Stomach (tissue), 8 donors: ENCODE measurements at regions not wholly inside any gene's neighbourhood (a gene's known extent, or its start where the extent isn't known, plus 50 kb on each side); places are given as distances from the start of the nearest gene placed in this dataset.

ENCODE experiments used
- DNase-seq, 2 donors: peaks; one replicate each; pipeline versions ENCODE4 v3.0.0 to v3.0.0-alpha.2; 2013 to 2019
- H3K27ac ChIP-seq, 5 donors: fragments of 200-600 bp in 4 of 5; sonication (generic) in 4 of 5; one replicate each; pipeline ENCODE4 v1.5.1; 2013 to 2019; ENCODE audit warnings: mild to moderate bottlenecking in 1 of 5, moderate library complexity in 1 of 5
- H3K27me3 ChIP-seq, 3 donors: fragments of 200-600 bp; sonication (generic); one replicate each; pipeline ENCODE4 v1.5.1; 2017 to 2019; ENCODE audit warnings: mixed run types in 1 of 3
- H3K36me3 ChIP-seq, 4 donors: fragments of 200-600 bp; sonication (generic); 1 replicate in 3 of 4; 2 replicates in 1 of 4; pipeline ENCODE4 v1.5.1; 2016 to 2019
- H3K4me1 ChIP-seq, 4 donors: fragments of 200-600 bp; sonication (generic); one replicate each; pipeline ENCODE4 v1.5.1; 2016 to 2019
- H3K4me3 ChIP-seq, 4 donors: fragments of 200-600 bp; sonication (generic) in 3 of 4; one replicate each; pipeline ENCODE4 v1.5.1; 2016 to 2019; ENCODE audit warnings: mild to moderate bottlenecking in 1 of 4
- H3K9me3 ChIP-seq, 4 donors: fragments of 200-600 bp; sonication (generic); one replicate each; pipeline ENCODE4 v1.5.1; 2016 to 2019
- EP300 ChIP-seq: sonication (generic); formaldehyde crosslinking; IDR thresholded peaks from one replicate; pipeline ENCODE4 v1.6.1; 2017; ENCODE audit warnings: antibody characterized with exemption
- POLR2A ChIP-seq, 4 donors: fragments of 450-650 bp; IDR thresholded peaks; one replicate each; pipeline ENCODE4 v1.6.1; 2016; ENCODE audit warnings: antibody characterized with exemption in 4 of 4, control low read depth in 2 of 4, mild to moderate bottlenecking in 1 of 4, moderate library complexity in 1 of 4
- POLR2AphosphoS5 ChIP-seq, 3 donors: sonication (generic); formaldehyde crosslinking; IDR thresholded peaks; one replicate each; pipeline ENCODE4 v1.6.1; 2016; ENCODE audit warnings: antibody characterized with exemption in 3 of 3
- WGBS, 5 donors: extraction: QIAGEN DNeasy Blood & Tissue Kit in 3 of 5; methylation state at CpG; one replicate each; pipeline versions ENCODE4 v1.1.5 to v1.1.7; 2013 to 2018; 5-methylcytosine and 5-hydroxymethylcytosine counted together
- intact Hi-C: fragments of 100-400 bp; cut with DNase I; formaldehyde crosslinking; loops from one replicate; pipeline ENCODE4 v1.15.1; 2023; ENCODE audit warnings: low total_unique reads
- TF ChIP-seq, protein P1 (sequence below), 7 experiments: fragments of 450-650 bp in 4 of 7; fragments of 200-600 bp in 3 of 7; sonication (generic) in 3 of 7; IDR thresholded peaks; one replicate each; pipeline ENCODE4 v1.5.1; 2016 to 2019; ENCODE audit warnings: antibody characterized with exemption in 7 of 7, control low read depth in 2 of 7, mild to moderate bottlenecking in 1 of 7
- donor health status: healthy with polysubstance abuse.
- donor health status: Bipolar disorder and iron deficiency.
- donor health status: healthy.

DNA sequence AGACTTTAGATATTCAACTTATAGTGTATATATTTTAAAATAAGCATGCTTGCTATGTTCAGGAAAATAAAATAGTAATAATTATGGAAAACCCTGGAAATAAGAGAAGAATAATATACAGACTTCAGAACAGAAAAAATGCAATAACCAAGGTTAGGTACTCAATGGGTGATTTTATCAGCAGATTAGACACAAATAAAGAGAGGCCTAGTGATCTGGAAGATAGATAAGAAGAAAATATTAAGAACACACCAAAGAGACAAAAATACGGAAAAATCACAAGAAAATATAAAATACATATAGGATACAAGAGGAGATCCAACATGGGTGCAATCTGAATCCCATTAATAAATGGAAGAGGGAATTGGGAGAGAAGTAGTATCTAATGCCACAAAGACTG lies 1348.5 kb upstream of the WWC1 start:
- TF ChIP-seq POLR2A (IDR thresholded peaks at IDR 0.05) (no peak), POLR2AphosphoS5 (IDR thresholded peaks at IDR 0.05) (no peak), EP300 (no peak)
- TF ChIP-seq, protein P1, sequence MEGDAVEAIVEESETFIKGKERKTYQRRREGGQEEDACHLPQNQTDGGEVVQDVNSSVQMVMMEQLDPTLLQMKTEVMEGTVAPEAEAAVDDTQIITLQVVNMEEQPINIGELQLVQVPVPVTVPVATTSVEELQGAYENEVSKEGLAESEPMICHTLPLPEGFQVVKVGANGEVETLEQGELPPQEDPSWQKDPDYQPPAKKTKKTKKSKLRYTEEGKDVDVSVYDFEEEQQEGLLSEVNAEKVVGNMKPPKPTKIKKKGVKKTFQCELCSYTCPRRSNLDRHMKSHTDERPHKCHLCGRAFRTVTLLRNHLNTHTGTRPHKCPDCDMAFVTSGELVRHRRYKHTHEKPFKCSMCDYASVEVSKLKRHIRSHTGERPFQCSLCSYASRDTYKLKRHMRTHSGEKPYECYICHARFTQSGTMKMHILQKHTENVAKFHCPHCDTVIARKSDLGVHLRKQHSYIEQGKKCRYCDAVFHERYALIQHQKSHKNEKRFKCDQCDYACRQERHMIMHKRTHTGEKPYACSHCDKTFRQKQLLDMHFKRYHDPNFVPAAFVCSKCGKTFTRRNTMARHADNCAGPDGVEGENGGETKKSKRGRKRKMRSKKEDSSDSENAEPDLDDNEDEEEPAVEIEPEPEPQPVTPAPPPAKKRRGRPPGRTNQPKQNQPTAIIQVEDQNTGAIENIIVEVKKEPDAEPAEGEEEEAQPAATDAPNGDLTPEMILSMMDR (IDR thresholded peaks at IDR 0.05): no peak
- DNase-seq: no peak
- Histone ChIP-seq H3K36me3 (no peaks in the 10 kb centered on the region), H3K27me3 (no peaks in the 10 kb centered on the region), H3K27ac (no peak overlapping the region), H3K9me3 (peaks cover 0 to 22% (median 2%) of the 10 kb centered on the region in 4 donors), H3K4me3 (no peak overlapping the region), H3K4me1 (no peaks in the 10 kb centered on the region)
- 84 to 97% (median 93%) methylated on average over 1 of the region's 1 CpG for whole genome bisulfite sequencing, 5 donors
- intact Hi-C loops: no loop called here

DNA sequence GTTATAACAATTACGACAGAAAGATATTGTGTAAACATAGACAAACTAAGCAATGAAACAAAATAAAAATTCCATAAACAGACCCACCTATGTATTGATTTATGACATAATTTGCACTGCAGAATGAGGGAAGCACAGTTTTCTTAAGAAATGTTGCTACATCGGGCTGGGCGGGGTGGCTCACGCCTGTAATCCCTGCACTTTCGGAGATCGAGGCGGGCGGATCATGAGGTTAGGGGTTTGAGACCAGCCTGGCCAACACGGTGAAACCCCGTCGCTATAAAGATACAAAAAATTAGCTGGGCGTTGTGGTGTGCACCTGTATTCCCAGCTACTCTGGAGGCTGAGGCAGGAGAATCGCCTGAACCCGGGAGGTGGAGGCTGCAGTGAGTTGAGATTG lies 1344.4 kb upstream of the WWC1 start:
- no peak for DNase-seq
- H3K27me3 ChIP-seq: no peaks in the 10 kb centered on the region
- WGBS, 5 donors: 89 to 95% (median 94%) methylated on average over 14 of the region's 14 CpGs
- H3K27ac ChIP-seq: no peak overlapping the region
- no peaks in the 10 kb centered on the region for H3K36me3 ChIP-seq
- H3K4me1 ChIP-seq: no peaks in the 10 kb centered on the region
- no peak overlapping the region for H3K4me3 ChIP-seq
- no peak for TF ChIP-seq POLR2A (IDR thresholded peaks at IDR 0.05)
- no peak for TF ChIP-seq EP300
- TF ChIP-seq POLR2AphosphoS5 (IDR thresholded peaks at IDR 0.05): no peak
- TF ChIP-seq, protein P1 (IDR thresholded peaks at IDR 0.05): no peak
- intact Hi-C loops: no loop called here
- H3K9me3 ChIP-seq: peaks cover 0 to 22% (median 2%) of the 10 kb centered on the region in 4 donors

DNA sequence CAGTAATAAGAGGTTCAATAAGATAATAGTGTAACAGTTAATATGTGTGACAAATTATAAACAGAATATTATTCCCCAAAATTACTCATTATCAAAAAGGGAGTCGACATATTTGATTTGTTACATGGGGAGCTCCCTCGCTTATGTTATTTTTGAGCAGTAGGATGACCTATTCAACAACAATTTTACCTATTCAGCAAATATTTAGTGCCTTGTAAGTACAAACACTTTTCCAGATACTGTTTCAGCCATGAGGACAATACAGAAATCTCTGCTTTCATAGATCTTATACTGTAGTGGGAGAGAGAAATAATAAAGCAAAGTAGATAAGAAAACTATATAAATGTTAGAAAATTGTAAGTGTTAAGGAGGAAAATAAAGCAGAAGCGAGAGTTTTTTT lies 1342.8 kb upstream of the WWC1 start:
- Histone ChIP-seq H3K27ac (no peak overlapping the region), H3K4me3 (no peak overlapping the region), H3K9me3 (peaks cover 0 to 6% (median under 1%) of the 10 kb centered on the region in 4 donors), H3K27me3 (no peaks in the 10 kb centered on the region), H3K4me1 (peaks cover 0 to 7% (median 0%) of the 10 kb centered on the region in 4 donors), H3K36me3 (no peaks in the 10 kb centered on the region)
- TF ChIP-seq POLR2A (IDR thresholded peaks at IDR 0.05) (no peak), EP300 (no peak), POLR2AphosphoS5 (IDR thresholded peaks at IDR 0.05) (no peak)
- TF ChIP-seq, protein P1 (IDR thresholded peaks at IDR 0.05): no peak
- intact Hi-C loops: no loop called here
- DNase-seq: no peak
- 83 to 91% (median 89%) methylated on average over 3 of the region's 3 CpGs for WGBS, 5 donors

DNA sequence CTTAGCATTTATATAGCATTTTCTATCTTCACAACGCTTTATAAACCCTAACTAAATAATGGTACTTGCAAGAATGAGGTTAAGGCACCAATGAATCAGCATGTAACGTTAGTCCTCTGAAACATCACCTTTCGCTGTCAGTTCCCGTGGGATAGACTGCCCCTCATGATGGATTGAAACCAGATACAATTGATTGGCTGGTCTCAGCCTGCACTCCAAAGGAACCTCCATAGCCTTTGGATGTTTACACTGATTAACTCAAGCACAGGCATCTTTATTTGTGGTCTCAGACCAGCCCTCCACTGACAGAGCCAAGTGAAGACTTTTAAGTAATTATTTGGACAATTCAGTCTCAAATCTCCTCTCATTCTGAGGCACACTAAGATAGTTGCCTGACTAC lies 1339.4 kb upstream of the WWC1 start:
- TF ChIP-seq POLR2AphosphoS5 (IDR thresholded peaks at IDR 0.05): no peak
- TF ChIP-seq, protein P1 (IDR thresholded peaks at IDR 0.05): no peak
- TF ChIP-seq POLR2A (IDR thresholded peaks at IDR 0.05): no peak
- no peak for TF ChIP-seq EP300
- Histone ChIP-seq H3K4me1 (peaks cover 0 to 7% (median 0%) of the 10 kb centered on the region in 4 donors), H3K9me3 (no peaks in the 10 kb centered on the region), H3K4me3 (no peak overlapping the region), H3K27ac (no peak overlapping the region), H3K36me3 (no peaks in the 10 kb centered on the region), H3K27me3 (no peaks in the 10 kb centered on the region)
- no peak for DNase-seq
- intact Hi-C loops: no loop called here
- WGBS, 5 donors: 44 to 73% (median 59%) methylated on average over 4 of the region's 4 CpGs
